ENCODE measurements at regions not wholly inside any gene's neighbourhood (a gene's known extent, or its start where the extent isn't known, plus 50 kb on each side); places are given as distances from the start of the nearest gene placed in this dataset.

- TF ChIP-seq, protein P1, sequence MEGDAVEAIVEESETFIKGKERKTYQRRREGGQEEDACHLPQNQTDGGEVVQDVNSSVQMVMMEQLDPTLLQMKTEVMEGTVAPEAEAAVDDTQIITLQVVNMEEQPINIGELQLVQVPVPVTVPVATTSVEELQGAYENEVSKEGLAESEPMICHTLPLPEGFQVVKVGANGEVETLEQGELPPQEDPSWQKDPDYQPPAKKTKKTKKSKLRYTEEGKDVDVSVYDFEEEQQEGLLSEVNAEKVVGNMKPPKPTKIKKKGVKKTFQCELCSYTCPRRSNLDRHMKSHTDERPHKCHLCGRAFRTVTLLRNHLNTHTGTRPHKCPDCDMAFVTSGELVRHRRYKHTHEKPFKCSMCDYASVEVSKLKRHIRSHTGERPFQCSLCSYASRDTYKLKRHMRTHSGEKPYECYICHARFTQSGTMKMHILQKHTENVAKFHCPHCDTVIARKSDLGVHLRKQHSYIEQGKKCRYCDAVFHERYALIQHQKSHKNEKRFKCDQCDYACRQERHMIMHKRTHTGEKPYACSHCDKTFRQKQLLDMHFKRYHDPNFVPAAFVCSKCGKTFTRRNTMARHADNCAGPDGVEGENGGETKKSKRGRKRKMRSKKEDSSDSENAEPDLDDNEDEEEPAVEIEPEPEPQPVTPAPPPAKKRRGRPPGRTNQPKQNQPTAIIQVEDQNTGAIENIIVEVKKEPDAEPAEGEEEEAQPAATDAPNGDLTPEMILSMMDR (IDR thresholded peaks at IDR 0.05; ENCODE audit: control extremely low read depth in 1 of 3, insufficient read depth in 1 of 3, low read depth in 1 of 3, low read length in 3 of 3): no peak
- TF ChIP-seq EZH2 (IDR thresholded peaks at IDR 0.05; ENCODE audit: low read depth, low read length, severe bottlenecking) (no peak), PHF8 (conservative IDR thresholded peaks at IDR 0.05; ENCODE audit: low read depth, low read length) (no peak), BRCA1 (IDR thresholded peaks at IDR 0.05; ENCODE audit: low read depth, low read length) (no peak), MAFK (IDR thresholded peaks at IDR 0.05; ENCODE audit: low read depth, low read length) (no peak), GABPA (IDR thresholded peaks at IDR 0.05; ENCODE audit: borderline replicate concordance, insufficient read depth, low read length) (no peak), EP300 (IDR thresholded peaks at IDR 0.05; ENCODE audit: borderline replicate concordance in 1 of 2, low read depth in 2 of 2, low read length in 2 of 2) (no peak), SUZ12 (IDR thresholded peaks at IDR 0.05; ENCODE audit: low read length) (no peak)
- TF ChIP-seq, protein P2, sequence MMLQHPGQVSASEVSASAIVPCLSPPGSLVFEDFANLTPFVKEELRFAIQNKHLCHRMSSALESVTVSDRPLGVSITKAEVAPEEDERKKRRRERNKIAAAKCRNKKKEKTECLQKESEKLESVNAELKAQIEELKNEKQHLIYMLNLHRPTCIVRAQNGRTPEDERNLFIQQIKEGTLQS (IDR thresholded peaks at IDR 0.05; ENCODE audit: insufficient read depth, low read depth, low read length): no peak
- TF ChIP-seq, protein P3, sequence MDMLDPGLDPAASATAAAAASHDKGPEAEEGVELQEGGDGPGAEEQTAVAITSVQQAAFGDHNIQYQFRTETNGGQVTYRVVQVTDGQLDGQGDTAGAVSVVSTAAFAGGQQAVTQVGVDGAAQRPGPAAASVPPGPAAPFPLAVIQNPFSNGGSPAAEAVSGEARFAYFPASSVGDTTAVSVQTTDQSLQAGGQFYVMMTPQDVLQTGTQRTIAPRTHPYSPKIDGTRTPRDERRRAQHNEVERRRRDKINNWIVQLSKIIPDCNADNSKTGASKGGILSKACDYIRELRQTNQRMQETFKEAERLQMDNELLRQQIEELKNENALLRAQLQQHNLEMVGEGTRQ (IDR thresholded peaks at IDR 0.05; ENCODE audit: low read length): no peak
Measured at GRCh38 chr5:2011481-2012411, 129.0 kb upstream of the IRX4 start.

All from H1 (cell line).